DMS153 (cell line): ENCODE measurements at regions not wholly inside any gene's neighbourhood (a gene's known extent, or its start where the extent isn't known, plus 50 kb on each side); places are given as distances from the start of the nearest gene placed in this dataset.
A peak's percentile ranks its signal among the peaks of the same experiment; 100 is the strongest.

Experiments
- DNase-seq: peaks from one replicate; lab custom pipeline; 2025; lab: John Stamatoyannopoulos, UW

- DNase-seq = no peak
These were observed 315.7 kb upstream of the SLITRK5 start for GRCh38 chr13:87355451-87355850.

GRCh38 chr13:87356314-87356713 is 314.9 kb upstream of the SLITRK5 start:
- peak; percentile 88 for DNase-seq

- DNase-seq = no peak
These were observed 312.9 kb upstream of the SLITRK5 start for GRCh38 chr13:87358319-87358718.

- DNase-seq = no peak
These were observed 310.0 kb upstream of the SLITRK5 start for GRCh38 chr13:87361216-87361615.

GRCh38 chr13:87368639-87369038 is 302.5 kb upstream of the SLITRK5 start:
- no peak for DNase-seq

GRCh38 chr13:87376081-87376480 is 295.1 kb upstream of the SLITRK5 start:
- no peak for DNase-seq

- no peak for DNase-seq
These were observed 287.1 kb upstream of the SLITRK5 start for GRCh38 chr13:87384099-87384498.

- no peak for DNase-seq
These were observed 277.8 kb upstream of the SLITRK5 start for GRCh38 chr13:87393358-87393757.

- DNase-seq = no peak
These were observed 273.1 kb upstream of the SLITRK5 start for GRCh38 chr13:87398047-87398446.

GRCh38 chr13:87403748-87404432 is 267.3 kb upstream of the SLITRK5 start:
- DNase-seq = no peak

- no peak for DNase-seq
These were observed 244.4 kb upstream of the SLITRK5 start for GRCh38 chr13:87426742-87427141.

- no peak for DNase-seq
These were observed 227.0 kb upstream of the SLITRK5 start for GRCh38 chr13:87444135-87444534.

- DNase-seq = no peak
These were observed 218.9 kb upstream of the SLITRK5 start for GRCh38 chr13:87452281-87452680.

- no peak for DNase-seq
These were observed 217.9 kb upstream of the SLITRK5 start for GRCh38 chr13:87453244-87453643.

- no peak for DNase-seq
These were observed 211.8 kb upstream of the SLITRK5 start for GRCh38 chr13:87459419-87459818.

- no peak for DNase-seq
These were observed 173.7 kb upstream of the SLITRK5 start for GRCh38 chr13:87497426-87497825.

- DNase-seq = no peak
These were observed 172.5 kb upstream of the SLITRK5 start for GRCh38 chr13:87498681-87499080.

GRCh38 chr13:87524775-87525174 is 146.4 kb upstream of the SLITRK5 start:
- no peak for DNase-seq

GRCh38 chr13:87533776-87534175 is 137.4 kb upstream of the SLITRK5 start:
- DNase-seq = no peak

GRCh38 chr13:87535911-87536310 is 135.3 kb upstream of the SLITRK5 start:
- no peak for DNase-seq

- DNase-seq = no peak
These were observed 134.7 kb upstream of the SLITRK5 start for GRCh38 chr13:87536499-87536898.

- no peak for DNase-seq
These were observed 134.3 kb upstream of the SLITRK5 start for GRCh38 chr13:87536899-87537298.

- DNase-seq = no peak
These were observed 133.2 kb upstream of the SLITRK5 start for GRCh38 chr13:87537951-87538350.

- no peak for DNase-seq
These were observed 132.7 kb upstream of the SLITRK5 start for GRCh38 chr13:87538366-87539052.
